HepG2 (cell line): ENCODE measurements at regions not wholly inside any gene's neighbourhood (a gene's known extent, or its start where the extent isn't known, plus 50 kb on each side); places are given as distances from the start of the nearest gene placed in this dataset.

Experiments used
- ATAC-seq: fragments of 200-7000 bp; cut with Tn5 transposase; 3 replicates; pipeline ENCODE4 v1.9.1; 2020; ENCODE audit warnings: mild to moderate bottlenecking, moderate library complexity
- BruUV-seq: library from RNA; stranded (reverse); fragments of 400-500 nt; replicated peaks from 2 replicates; lab custom pipeline; 2021; lab: Mats Ljungman, UMichigan
- CTCF ChIA-PET: fragments of 300-600 bp; formaldehyde crosslinking; extraction: SDS; loops from one replicate; lab custom pipeline; 2021; ENCODE audit warnings: low total read pairs, inconsistent platforms, low intra/inter-chr PET ratio; lab: Yijun Ruan, JAX
- POLR2A ChIA-PET: fragments of 350-600 bp; sonication (Branson Sonifier 250); formaldehyde crosslinking; loops from one replicate; lab custom pipeline; 2020; ENCODE audit warnings: antibody characterized with exemption, inconsistent platforms; lab: Yijun Ruan, JAX
- DNase-seq: peaks from one replicate; pipeline ENCODE4 v3.0.0-alpha.2; 2015; ENCODE audit warnings: low spot score
- FAIRE-seq: peaks from 3 replicates; lab custom pipeline; 2011; peaks lifted over from hg19 to GRCh38; lab: Jason Lieb, UNC
- H2AFZ ChIP-seq: one replicate; pipeline ENCODE4 v1.6.1; 2011; ENCODE audit warnings: low read length, inconsistent platforms
- H3K27ac ChIP-seq: fragments of 300-600 bp; 3 replicates; pipeline ENCODE4 v1.8.0; 2011; ENCODE audit warnings: mixed run types, mild to moderate bottlenecking, mixed read lengths, low read length, inconsistent platforms; ENCODE audit not compliant: insufficient read depth; ENCODE audit errors: extremely low read length
- H3K27me3 ChIP-seq, 2 experiments: fragments of 200-600 bp in 1 of 2; 2 replicates in 1 of 2; 3 replicates in 1 of 2; pipeline versions ENCODE4 v1.6.0 to v1.8.0; 2011; ENCODE audit warnings: low read length in 2 of 2, mild to moderate bottlenecking in 2 of 2, moderate library complexity in 2 of 2, inconsistent platforms in 1 of 2; ENCODE audit not compliant: insufficient read depth in 2 of 2, control insufficient read depth in 1 of 2
- H3K36me3 ChIP-seq, 2 experiments: fragments of 200-600 bp in 1 of 2; replicated peaks in 1 of 2; 2 replicates in 1 of 2; 3 replicates in 1 of 2; pipeline versions ENCODE4 v1.5.1 to v1.8.0; 2011; ENCODE audit warnings: low read length in 2 of 2, inconsistent platforms in 1 of 2; ENCODE audit not compliant: insufficient read depth in 2 of 2, control insufficient read depth in 1 of 2
- H3K4me1 ChIP-seq: 2 replicates; pipeline ENCODE4 v1.5.1; 2012; ENCODE audit warnings: low read length, inconsistent platforms; ENCODE audit not compliant: insufficient read depth
- H3K4me2 ChIP-seq: 2 replicates; pipeline ENCODE4 v1.6.0; 2011; ENCODE audit warnings: low read depth, low read length, inconsistent platforms
- H3K4me3 ChIP-seq, 3 experiments: fragments of 200-600 bp in 1 of 3; sonication (generic), shearing (Covaris generic) in 1 of 3; replicated peaks in 1 of 3; 2 replicates each; pipeline ENCODE4 v1.5.1; 2011 to 2016; ENCODE audit warnings: low read length in 3 of 3, inconsistent platforms in 2 of 3, low read depth in 2 of 3, mild to moderate bottlenecking in 2 of 3, control low read depth in 1 of 3, mixed read lengths in 1 of 3; ENCODE audit not compliant: insufficient read depth in 1 of 3
- H3K79me2 ChIP-seq: one replicate; pipeline ENCODE4 v1.6.1; 2011; ENCODE audit warnings: low read length, inconsistent platforms; ENCODE audit not compliant: insufficient read depth
- H3K9ac ChIP-seq: 2 replicates; pipeline ENCODE4 v1.6.0; 2011; ENCODE audit warnings: mild to moderate bottlenecking, low read depth, low read length, inconsistent platforms; ENCODE audit not compliant: insufficient read depth
- H3K9me3 ChIP-seq: 2 replicates; pipeline ENCODE4 v1.5.1; 2012; ENCODE audit warnings: mild to moderate bottlenecking, low read length
- H4K20me1 ChIP-seq: 2 replicates; pipeline ENCODE4 v1.6.0; 2011; ENCODE audit warnings: inconsistent platforms, mild to moderate bottlenecking, low read length, moderate library complexity; ENCODE audit not compliant: insufficient read depth
- BRF2 ChIP-seq: sonication (generic); formaldehyde crosslinking; IDR thresholded peaks from 2 replicates; pipeline ENCODE4 v1.8.1; 2022; ENCODE audit warnings: mild to moderate bottlenecking, missing genetic modification reagents
- CTCF ChIP-seq: sonication (generic); formaldehyde crosslinking; IDR thresholded peaks from 2 replicates; pipeline ENCODE4 v1.5.0; 2020; ENCODE audit warnings: mild to moderate bottlenecking, missing genetic modification reagents, moderate library complexity
- EZH2 ChIP-seq: conservative IDR thresholded peaks from 2 replicates; pipeline ENCODE4 v1.6.1; 2012; ENCODE audit warnings: mild to moderate bottlenecking, low read depth, low read length, moderate library complexity
- JARID2 ChIP-seq: sonication (generic); formaldehyde crosslinking; IDR thresholded peaks from 2 replicates; pipeline ENCODE4 v1.8.1; 2023; ENCODE audit warnings: missing genetic modification reagents, inconsistent platforms; ENCODE audit not compliant: insufficient replicate concordance
- SAP130 ChIP-seq: IDR thresholded peaks from 2 replicates; pipeline ENCODE4 v1.6.1; 2016; ENCODE audit warnings: low read depth
- TFAP4 ChIP-seq: sonication (generic); IDR thresholded peaks from 2 replicates; pipeline ENCODE4 v1.6.1; 2016; ENCODE audit warnings: low read depth, borderline replicate concordance
- TRIM22 ChIP-seq: fragments of 450-650 bp; IDR thresholded peaks from 2 replicates; pipeline ENCODE4 v1.6.1; 2017
- ZBTB7B ChIP-seq: sonication (generic); formaldehyde crosslinking; IDR thresholded peaks from 2 replicates; pipeline ENCODE4 v1.4.0; 2020; ENCODE audit warnings: missing genetic modification reagents
- ZNF225 ChIP-seq: sonication (generic); formaldehyde crosslinking; IDR thresholded peaks from 2 replicates; pipeline ENCODE4 v1.4.0; 2020; ENCODE audit warnings: mild to moderate bottlenecking, missing genetic modification reagents
- ZNF280D ChIP-seq: sonication (generic); formaldehyde crosslinking; IDR thresholded peaks from 2 replicates; pipeline ENCODE4 v1.5.1; 2020; ENCODE audit warnings: mild to moderate bottlenecking, missing genetic modification reagents
- in situ Hi-C: cut with HindIII; loops from 2 replicates; pipeline ENCODE4 v1.10.0; 2017; ENCODE audit warnings: low pct_unique_long_range_greater_than_20kb; ENCODE audit not compliant: extremely low pct_ligation_motif_present
- intact Hi-C: fragments of 100-400 bp; cut with micrococcal nuclease; formaldehyde crosslinking; loops from one replicate; pipeline ENCODE4 v1.10.0; 2022; ENCODE audit not compliant: unreplicated experiment

- H3K79me2 ChIP-seq, result no peaks in the 10 kb centered on the region
- no peaks in the 10 kb centered on the region for H4K20me1 ChIP-seq
- TF ChIP-seq CTCF, result no peak
- TF ChIP-seq ZNF280D, result no peak
- no peak for TF ChIP-seq ZBTB7B (CRISPR knock-in tag)
- no peak for TF ChIP-seq ZNF225 (CRISPR knock-in tag)
- TF ChIP-seq EZH2, result no peak
- no peak for TF ChIP-seq SAP130 (CRISPR knock-in tag)
- TF ChIP-seq BRF2 (CRISPR knock-in tag), result no peak
- no peak for TF ChIP-seq JARID2 (CRISPR knock-in tag)
- no peak for TF ChIP-seq TRIM22
- no peak for TF ChIP-seq TFAP4
- H3K4me2 ChIP-seq, result no peak overlapping the region
- no peaks in the 10 kb centered on the region for H3K27me3 ChIP-seq
- H3K9ac ChIP-seq, result no peak overlapping the region
- H3K27ac ChIP-seq, result no peak overlapping the region
- no peaks in the 10 kb centered on the region for H3K4me1 ChIP-seq
- FAIRE-seq (no peak), DNase-seq (no peak), ATAC-seq (no peak)
- H3K9me3 ChIP-seq, result peaks cover 10% of the 10 kb centered on the region; the same call in 1 of the 2 replicates
- CTCF ChIA-PET, result no interaction called here
- no peak overlapping the region for H3K4me3 ChIP-seq
- POLR2A ChIA-PET, result no interaction called here
- H3K36me3 ChIP-seq, result no peaks in the 10 kb centered on the region
- no TSS peak for BruUV-seq
- no peak overlapping the region for H2AFZ ChIP-seq
- in situ Hi-C loops, result no loop called here
- intact Hi-C loops, result no loop called here
Measured at GRCh38 chr4:104334410-104334809, 160.3 kb downstream of the CXXC4 start.
